ENCODE measurements at regions not wholly inside any gene's neighbourhood (a gene's known extent, or its start where the extent isn't known, plus 50 kb on each side); places are given as distances from the start of the nearest gene placed in this dataset.
"Not testable (repeated sequence)": the region's sequence is repeated elsewhere in the genome, so short reads cannot be mapped to it uniquely, and the experiment has no call there.

DNA sequence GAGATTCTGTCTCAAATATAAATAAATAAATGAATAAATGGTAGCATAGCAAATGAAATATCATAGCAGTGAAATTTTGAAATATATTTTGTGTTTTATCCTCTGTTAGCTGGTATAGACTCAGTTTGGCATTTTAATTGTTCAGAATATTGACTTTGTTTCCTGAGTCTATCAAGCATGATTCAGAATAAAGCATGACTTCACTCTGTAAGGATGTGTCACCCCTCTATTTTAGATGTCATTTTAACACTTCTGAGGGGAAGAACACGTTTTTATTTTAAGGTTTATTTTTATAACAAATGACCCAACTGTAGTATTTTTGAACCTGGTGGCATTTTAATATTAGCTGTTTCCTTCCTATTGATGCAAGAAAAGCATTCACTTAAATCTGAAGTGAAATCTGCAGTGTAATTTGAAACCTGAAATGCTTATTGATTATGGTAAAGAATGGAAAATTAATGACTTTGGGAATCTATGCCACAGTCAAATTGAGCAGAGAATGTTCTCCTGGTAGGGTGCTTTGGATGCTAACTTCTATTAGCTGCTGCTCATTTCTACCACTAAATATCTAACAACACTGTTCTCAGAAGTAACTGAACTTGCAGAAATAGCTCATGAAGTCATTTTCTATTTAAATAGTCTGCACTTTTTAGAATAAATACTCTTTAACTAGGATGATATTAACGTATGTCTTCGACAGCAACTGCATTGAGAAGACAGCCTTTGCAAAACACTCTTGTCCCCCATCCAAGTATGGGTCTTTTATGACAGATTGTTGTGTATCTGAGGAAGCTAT, 114.2 kb downstream of the SOX4 start:
- no peak for DNase-seq
- in situ Hi-C loops (cut with MboI; ENCODE audit: low pct_unique_long_range_greater_than_20kb, low sequenced_read_pairs): no loop called here

DNA sequence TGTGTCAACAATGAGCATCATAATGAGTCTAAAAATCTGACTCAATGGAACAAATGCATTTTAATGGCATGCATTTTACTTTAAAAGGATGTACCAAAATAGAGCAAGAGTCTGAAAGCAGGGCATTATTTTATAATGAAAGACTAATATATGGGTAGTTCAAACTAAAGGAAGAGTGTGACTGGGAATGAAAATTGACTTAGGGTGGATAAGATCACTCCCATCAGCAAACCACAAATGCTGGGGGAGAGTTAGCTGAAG, 114.7 kb downstream of the SOX4 start:
- in situ Hi-C loops (cut with MboI; ENCODE audit: low pct_unique_long_range_greater_than_20kb, low sequenced_read_pairs): no loop called here

DNA sequence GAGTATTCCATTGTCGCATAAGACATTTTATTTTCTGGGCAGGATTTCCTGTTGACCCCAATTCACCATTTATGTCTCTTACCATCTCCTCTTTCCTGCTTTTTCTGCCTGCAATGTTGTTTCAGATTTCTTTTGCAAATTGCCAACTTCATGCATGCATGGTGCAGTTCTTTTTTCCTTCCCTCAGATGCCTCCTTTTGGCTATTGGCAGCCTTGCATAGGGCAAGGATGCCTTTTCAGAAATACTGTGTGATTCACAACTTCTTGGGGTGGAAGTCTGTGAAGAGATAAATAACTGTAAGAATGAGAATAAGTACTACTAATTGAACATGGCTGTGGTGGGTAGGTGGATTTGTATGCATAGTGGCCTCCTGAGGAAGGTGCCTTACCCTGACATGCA, 116.7 kb downstream of the SOX4 start:
- in situ Hi-C loops (cut with MboI; ENCODE audit: low pct_unique_long_range_greater_than_20kb, low sequenced_read_pairs): no loop called here
- no peak for DNase-seq

More for the DNA sequence above, 114.7 kb downstream of the SOX4 start:
- no peak for DNase-seq

DNA sequence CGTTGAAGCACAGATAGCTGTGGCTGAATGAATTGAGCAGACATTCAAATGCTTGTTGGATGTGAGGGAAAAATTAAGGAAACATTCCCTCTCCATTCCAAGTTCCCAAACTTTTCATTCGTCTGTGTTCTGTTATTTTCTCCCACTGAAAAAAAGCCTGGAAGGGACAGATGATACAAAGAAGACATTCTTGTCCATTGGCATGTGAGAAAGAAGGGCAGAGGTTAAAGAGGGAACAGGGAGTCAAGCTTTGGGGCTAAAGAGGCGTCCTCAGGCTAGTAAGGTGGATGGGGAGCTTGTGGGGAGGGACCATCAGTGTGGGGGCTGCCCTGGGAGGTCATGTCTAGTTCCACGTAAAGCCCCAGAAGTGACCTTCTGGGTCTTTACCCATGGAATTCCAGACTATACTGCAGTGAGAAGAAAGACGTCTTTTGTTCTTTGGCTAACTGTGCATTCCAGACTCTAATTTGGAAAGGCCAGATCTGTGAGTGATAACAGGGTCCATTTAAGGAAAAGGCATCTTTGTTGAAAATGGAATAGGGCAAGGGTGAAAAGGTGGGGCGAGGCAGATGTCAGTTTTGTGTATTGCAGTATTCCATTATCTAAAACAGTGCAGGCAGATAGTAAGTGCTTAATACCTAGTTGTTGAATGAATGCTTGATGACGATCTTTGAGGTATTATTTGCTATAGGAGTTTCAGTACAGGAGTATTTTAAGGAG, 117.5 kb downstream of the SOX4 start:
- in situ Hi-C loops (cut with MboI; ENCODE audit: low pct_unique_long_range_greater_than_20kb, low sequenced_read_pairs): no loop called here
- no peak for DNase-seq

DNA sequence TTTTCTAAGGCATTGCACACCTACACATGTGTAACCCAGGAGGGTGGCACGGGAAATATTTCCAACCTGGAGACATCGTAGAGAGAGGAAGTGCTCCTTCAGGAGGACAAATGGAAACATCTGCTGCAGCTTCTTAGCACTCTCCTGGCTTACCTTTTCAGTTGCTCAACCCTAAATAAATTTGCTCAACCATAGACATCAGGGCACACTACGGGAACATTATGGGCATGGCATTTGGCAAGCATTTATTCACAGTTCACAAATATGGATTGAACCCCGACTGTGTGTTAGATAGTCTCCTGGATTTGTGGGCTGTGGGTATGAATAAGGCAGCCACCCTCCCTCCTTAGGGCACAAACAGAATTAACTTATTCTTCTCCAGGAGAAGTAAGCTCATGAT, 118.7 kb downstream of the SOX4 start:
- no peak for DNase-seq
- in situ Hi-C loops (cut with MboI; ENCODE audit: low pct_unique_long_range_greater_than_20kb, low sequenced_read_pairs): no loop called here

DNA sequence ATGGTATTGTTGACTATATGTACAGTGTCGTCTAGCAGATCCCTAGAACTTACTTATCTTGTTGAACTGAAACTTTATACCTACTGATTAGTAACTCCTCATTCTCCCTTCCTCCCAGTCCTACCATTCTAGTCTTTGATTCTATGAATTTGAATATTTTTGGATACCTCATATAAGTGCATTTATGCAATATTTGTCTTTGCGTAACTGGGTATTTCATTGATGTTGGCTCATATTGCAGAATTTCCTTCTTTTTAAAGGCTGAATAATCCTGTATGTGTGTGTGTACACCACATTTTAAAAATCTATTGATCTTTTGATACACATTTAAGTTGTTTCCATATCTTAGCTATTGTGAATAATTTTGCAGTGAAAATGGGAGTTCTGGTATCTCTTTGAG, 119.9 kb downstream of the SOX4 start:
- in situ Hi-C loops (cut with MboI; ENCODE audit: low pct_unique_long_range_greater_than_20kb, low sequenced_read_pairs): no loop called here
- DNase-seq: no peak

DNA sequence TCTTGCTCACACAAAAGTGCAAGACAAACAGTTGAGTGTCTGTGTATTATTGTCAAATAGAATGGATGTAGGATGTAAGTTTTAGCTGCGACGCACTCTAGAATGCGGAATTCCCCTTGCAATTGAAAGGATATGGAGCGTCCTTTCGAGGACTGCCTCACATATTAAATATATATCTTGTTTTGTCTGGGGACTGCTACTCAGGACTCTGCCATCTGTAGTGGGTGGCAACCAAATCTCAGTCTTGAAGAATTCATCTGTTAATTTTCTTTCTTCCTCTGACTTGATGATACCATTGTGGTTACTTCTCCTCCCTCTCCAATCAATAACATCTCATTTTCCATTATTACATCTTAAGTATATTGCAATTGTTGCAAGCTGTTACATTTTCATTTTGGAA, 121.6 kb downstream of the SOX4 start:
- in situ Hi-C loops (cut with MboI; ENCODE audit: low pct_unique_long_range_greater_than_20kb, low sequenced_read_pairs): no loop called here
- no peak for DNase-seq

DNA sequence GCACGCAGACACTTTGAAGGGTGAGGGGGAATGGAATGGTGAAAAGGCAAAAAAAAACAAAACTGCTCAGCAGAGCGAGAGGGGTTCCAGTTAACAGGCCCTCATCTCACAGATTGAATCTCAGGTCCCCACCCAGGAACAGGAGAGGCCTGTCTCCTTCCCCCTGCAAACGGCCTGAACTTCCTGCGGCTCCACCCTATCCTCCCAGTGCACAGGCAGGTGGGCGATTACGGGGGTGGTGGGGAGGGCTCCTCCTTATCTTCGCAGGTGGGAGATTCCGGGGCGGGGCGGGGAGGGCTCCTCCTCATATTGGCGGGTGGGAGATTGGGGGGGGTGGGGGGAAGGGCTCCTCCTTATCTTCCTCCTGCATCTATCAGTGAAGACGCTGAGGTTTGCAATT, 129.0 kb downstream of the SOX4 start:
- in situ Hi-C loops (cut with MboI; ENCODE audit: low pct_unique_long_range_greater_than_20kb, low sequenced_read_pairs): no loop called here
- no peak for DNase-seq

DNA sequence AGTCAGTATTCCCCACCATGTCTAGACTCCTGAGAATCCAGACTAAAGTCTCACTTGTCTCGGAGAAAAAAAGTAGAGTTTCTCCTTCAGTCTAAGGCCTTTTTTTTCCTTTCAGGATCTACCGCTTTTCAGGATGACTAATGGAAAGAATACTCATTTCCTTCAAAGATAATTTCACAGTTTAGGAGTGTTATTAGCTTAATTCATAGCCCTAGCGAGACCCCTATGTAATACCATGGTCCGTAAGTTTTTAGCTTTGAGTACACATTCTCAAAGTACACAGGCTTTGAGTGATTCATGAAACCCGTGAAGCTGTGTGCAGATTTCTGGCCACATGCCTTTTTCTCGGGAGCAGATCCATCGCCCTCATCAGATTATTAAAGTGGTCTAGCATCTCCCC, 133.1 kb downstream of the SOX4 start:
- DNase-seq: no peak
- in situ Hi-C loops (cut with MboI; ENCODE audit: low pct_unique_long_range_greater_than_20kb, low sequenced_read_pairs): no loop called here

DNA sequence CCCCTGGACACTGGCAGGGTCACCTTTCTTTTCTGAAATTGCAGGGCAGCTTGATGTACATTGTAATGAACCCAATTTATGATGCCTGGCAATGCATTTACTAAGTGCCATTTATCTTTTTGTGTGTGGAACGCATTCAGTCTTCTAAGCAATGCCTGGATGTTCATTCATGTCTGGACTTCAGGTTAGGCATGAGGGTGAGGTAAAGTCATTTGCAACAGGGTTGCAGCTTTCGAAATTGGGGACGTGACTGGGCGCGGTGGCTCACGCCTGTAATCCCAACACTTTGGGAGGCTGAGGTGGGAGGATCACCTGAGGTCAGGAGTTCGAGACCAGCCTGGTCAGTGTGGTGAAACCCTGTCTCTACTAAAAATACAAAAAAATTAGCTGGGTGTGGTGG, 134.6 kb downstream of the SOX4 start:
- in situ Hi-C loops (cut with MboI; ENCODE audit: low pct_unique_long_range_greater_than_20kb, low sequenced_read_pairs): no loop called here

DNA sequence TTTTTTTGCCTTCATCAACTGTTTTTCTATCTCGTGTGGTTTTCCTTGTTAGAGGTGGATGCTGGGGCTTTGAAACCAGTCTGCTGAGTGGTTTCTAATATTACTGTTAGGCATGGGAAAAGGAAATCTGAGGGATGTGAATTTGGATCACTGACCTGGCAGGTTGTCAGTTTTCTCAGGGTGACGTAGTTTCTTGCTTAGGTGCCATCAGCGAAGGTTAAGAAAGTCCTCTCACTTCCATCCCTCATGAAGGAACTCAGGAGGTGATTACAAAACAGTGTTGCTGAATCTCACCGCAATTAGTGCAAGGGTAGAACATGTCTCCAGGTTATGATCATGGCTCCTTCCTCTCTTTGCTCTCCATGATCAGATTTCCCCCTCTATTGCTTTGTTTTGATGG, 135.9 kb downstream of the SOX4 start:
- in situ Hi-C loops (cut with MboI; ENCODE audit: low pct_unique_long_range_greater_than_20kb, low sequenced_read_pairs): no loop called here

More for the DNA sequence above, 134.6 kb downstream of the SOX4 start:
- DNase-seq: no peak

DNA sequence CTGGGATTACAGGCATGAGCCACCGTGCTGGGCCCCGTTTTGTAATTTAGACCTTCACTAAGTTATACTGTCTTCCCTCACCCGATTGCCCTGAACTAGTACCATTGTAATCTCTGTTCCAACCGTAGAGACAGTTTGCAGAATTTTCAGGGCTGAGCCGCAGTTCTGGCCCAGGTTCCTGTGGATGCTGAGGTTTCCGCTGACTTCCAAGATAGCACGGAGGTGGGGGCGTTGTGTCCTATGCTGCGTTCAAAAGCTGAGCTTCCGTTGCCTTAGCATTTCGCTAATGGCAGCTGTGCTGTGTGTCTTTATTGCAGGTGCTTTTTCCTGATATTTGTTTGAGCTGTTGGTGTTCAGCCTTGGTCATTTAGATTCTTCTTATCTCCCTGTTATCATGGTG, 137.0 kb downstream of the SOX4 start:
- DNase-seq: no peak
- in situ Hi-C loops (cut with MboI; ENCODE audit: low pct_unique_long_range_greater_than_20kb, low sequenced_read_pairs): no loop called here

More for the DNA sequence above, 135.9 kb downstream of the SOX4 start:
- DNase-seq: no peak

DNA sequence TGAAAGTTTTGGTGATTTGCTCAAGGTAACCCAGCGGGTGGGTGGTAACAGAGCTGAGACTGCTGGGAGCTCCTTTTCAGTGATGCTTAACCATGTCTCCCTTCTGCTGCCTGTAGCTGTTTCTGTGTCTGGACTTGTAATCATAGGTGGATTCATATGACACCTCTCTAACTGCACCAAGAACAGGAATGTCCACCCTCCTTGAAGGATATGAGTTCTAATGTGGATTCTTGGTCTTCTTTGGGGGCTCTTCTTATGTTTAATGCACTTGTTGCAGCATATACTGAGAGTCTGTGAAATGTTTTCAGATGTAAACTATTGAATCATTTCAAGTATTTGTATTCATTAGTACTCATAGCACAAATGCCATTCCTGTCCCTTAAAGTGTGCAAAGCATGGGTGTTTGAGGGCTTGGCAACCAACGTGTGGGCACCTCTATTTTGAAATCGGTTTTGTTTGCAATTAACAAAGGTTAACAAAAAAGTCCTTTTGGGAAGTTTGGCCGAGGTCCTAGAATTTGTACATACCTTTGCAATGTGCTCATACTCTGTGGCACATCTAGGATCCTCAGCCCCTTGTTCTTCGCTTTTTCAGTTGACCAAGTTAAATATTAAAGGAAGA, 138.0 kb downstream of the SOX4 start:
- in situ Hi-C loops (cut with MboI; ENCODE audit: low pct_unique_long_range_greater_than_20kb, low sequenced_read_pairs): no loop called here
- DNase-seq: no peak

DNA sequence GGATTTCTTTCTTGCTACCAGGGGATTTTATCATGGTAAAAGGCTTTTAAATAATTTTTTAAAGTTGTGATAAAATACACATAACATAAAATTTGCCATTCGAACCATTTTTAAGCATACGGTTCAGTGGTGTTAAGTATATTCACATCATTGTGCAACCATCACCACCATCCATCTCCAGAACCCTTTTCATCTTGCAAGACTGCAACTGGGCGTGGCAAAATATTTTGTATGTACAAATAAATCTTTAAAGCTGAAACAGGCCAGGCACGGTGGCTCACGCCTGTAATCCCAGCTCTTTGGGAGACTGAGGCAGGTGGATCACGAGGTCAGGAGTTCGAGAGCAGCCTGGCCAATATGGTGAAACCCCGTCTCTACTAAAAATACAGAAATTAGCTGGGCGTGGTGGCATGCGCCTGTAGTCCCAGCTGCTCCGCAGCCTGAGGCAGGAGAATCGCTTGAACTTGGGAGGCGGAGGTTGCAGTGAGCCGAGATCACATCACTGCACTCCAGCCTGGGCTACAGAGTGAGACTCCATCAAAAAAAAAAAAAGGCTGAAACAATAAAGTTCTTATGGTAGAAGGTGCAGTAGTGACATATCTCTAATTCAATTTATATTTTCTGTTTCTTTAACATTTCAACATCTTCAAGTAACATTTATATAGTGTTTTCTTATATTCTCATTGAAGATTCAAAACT, 138.6 kb downstream of the SOX4 start:
- in situ Hi-C loops (cut with MboI; ENCODE audit: low pct_unique_long_range_greater_than_20kb, low sequenced_read_pairs); DNase-seq: not testable (repeated sequence)

DNA sequence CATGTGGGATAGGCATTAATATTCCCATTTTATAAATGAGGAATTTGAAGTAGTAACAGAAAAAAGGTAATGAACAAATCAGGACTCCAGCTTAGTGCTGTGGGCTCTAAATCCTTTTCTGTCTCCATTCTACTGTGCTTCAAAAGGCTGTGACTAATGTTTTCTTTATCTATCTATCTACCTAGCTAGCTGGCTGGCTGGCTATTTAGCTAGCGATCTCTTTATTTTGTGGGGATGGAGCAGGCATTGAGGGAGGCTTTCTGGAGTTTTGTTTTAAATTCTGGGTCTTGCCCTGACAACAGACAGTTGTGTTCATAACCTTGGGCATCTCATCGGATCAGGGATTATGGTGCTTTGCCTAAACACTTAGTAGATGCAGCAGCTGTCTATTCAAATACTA, 139.2 kb downstream of the SOX4 start:
- no peak for DNase-seq
- in situ Hi-C loops (cut with MboI; ENCODE audit: low pct_unique_long_range_greater_than_20kb, low sequenced_read_pairs): no loop called here

DNA sequence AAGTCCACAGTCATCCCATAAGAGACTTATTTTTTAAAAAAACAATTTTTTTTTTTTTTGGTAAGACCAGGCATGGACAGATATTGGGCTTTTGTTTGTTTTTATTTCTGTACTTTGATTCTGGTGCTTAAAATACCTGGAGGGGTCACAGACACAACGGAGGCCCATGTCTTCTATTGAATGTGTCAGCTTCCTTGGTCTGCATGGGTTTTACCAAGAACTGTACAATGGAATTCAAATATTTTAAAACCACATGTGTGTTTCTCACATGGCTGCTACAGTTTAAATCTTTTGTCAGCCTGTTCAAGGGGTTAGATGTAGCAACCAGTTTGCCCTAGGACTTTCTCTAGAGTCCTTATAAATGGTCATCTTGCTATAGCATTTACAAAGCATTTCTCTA, 139.8 kb downstream of the SOX4 start:
- in situ Hi-C loops (cut with MboI; ENCODE audit: low pct_unique_long_range_greater_than_20kb, low sequenced_read_pairs): no loop called here

DNA sequence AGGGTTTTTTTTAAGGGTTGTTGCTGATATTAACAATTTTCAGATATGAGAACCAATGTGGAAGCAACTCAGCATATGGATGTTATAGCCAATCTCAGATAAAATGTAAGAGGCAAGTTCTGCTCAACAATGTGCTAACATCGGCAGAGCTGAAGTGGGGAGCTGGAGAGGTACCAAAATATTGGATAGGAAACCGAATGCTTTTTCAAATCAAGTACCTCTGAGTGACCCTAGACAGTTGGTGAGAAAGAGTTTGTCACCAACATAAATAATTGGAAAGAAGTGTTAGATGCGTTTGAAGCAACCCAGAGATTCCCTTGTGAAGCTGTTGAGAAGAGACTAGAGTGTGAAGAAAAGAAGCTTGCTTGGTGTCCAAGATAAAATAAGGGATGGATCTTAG, 140.7 kb downstream of the SOX4 start:
- DNase-seq: no peak

More for the DNA sequence above, 139.8 kb downstream of the SOX4 start:
- DNase-seq: no peak

DNA sequence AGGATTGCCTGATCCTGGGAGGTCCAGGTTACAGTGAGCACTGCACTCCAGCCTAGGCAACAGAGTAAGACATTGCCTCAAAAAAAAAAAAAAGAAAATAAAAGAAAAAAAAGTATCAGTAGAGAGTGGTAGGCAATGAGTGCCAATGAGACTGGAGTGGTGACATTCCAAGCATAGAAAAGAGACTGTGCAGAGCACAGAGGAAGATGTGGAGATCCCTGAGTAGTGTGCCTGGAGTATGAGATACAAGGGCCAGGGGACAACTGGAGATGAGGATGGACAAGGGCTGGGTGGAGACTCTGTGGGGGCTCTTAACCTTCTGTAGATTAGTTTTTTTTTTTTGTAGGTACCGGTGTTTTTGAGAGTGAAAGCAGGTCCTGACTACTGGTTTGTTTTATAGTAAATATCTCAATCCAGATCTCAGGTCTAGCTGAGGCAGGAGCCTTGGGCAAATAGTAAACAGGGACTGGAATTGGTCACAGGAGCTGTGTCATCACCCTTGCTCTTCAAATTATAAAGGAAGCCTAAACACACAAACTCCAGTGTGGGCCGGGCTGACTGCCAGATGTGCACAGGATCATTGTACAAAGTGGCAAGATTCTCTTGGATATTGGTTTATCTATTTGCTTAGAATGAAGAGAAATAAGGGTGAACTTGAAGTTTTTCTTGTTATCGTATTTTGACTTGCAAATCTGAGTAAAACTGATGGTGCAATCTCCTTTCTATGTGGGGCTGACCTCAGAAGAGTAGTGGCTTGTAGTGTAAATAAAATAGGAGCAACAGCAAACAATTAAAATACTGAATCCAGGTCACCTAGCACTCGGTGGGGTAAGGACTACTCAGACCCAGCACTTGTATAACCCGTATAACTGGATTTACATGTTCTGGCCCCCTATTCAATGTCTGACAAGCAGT, 144.9 kb downstream of the SOX4 start:
- in situ Hi-C loops (cut with MboI; ENCODE audit: low pct_unique_long_range_greater_than_20kb, low sequenced_read_pairs): no loop called here
- DNase-seq: no peak

More for the DNA sequence above, 140.7 kb downstream of the SOX4 start:
- in situ Hi-C loops (cut with MboI; ENCODE audit: low pct_unique_long_range_greater_than_20kb, low sequenced_read_pairs): no loop called here

DNA sequence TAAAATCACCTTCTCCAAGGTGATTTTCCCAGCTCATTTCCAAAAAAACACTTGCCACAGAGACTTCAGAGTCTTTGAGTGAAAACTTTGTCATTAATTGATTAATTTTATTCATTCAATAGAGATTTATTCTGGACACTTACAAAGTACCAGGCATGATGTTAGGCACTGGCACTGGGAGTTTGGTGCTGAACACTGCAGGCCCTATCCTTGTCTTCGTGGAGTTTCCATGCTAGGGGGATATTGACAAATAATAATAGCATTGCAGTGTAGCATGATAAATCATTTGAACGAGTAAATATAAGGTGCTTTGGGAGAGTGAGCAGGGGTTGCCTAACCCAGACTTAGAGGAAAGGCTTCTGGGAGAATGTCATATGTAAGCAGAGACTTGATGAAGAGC, 145.7 kb downstream of the SOX4 start:
- in situ Hi-C loops (cut with MboI; ENCODE audit: low pct_unique_long_range_greater_than_20kb, low sequenced_read_pairs): no loop called here
- no peak for DNase-seq

Measured in KBM-7 (cell line).